Trophoblast cell (in vitro differentiated cells and primary cell): ENCODE measurements at regions not wholly inside any gene's neighbourhood (a gene's known extent, or its start where the extent isn't known, plus 50 kb on each side); places are given as distances from the start of the nearest gene placed in this dataset.

Experiments used
- DNase-seq, 2 donors: peaks; one replicate each; pipeline ENCODE4 v3.0.0-alpha.2; 2016
- H2AFZ ChIP-seq: 2 replicates; pipeline ENCODE4 v1.6.1; 2013; ENCODE audit warnings: low read length, moderate library complexity, mild to moderate bottlenecking; ENCODE audit not compliant: insufficient read depth, poor library complexity
- H2AK5ac ChIP-seq: 2 replicates; pipeline ENCODE4 v1.6.1; 2013; ENCODE audit warnings: mild to moderate bottlenecking, low read length
- H2BK120ac ChIP-seq: 2 replicates; pipeline ENCODE4 v1.6.1; 2013; ENCODE audit warnings: low read length, mild to moderate bottlenecking, moderate library complexity; ENCODE audit not compliant: insufficient read depth, poor library complexity
- H2BK12ac ChIP-seq: 2 replicates; pipeline ENCODE4 v1.6.1; 2013; ENCODE audit warnings: mild to moderate bottlenecking, low read length, moderate library complexity
- H2BK5ac ChIP-seq: 2 replicates; pipeline ENCODE4 v1.6.1; 2013; ENCODE audit warnings: low read length, low read depth, moderate library complexity, mild to moderate bottlenecking; ENCODE audit not compliant: poor library complexity
- H3K14ac ChIP-seq: 2 replicates; pipeline ENCODE4 v1.6.1; 2013; ENCODE audit warnings: mild to moderate bottlenecking, low read length
- H3K18ac ChIP-seq: 2 replicates; pipeline ENCODE4 v1.6.1; 2013; ENCODE audit warnings: mild to moderate bottlenecking, low read length
- H3K23ac ChIP-seq: 2 replicates; pipeline ENCODE4 v1.6.1; 2013; ENCODE audit warnings: low read length
- H3K27ac ChIP-seq: 2 replicates; pipeline ENCODE4 v1.5.1; 2013; ENCODE audit warnings: low read depth, mild to moderate bottlenecking, inconsistent platforms, low read length, moderate library complexity
- H3K27me3 ChIP-seq: 2 replicates; pipeline ENCODE4 v1.6.1; 2013; ENCODE audit warnings: inconsistent platforms, mild to moderate bottlenecking, low read length, moderate library complexity; ENCODE audit not compliant: insufficient read depth
- H3K36me3 ChIP-seq, 2 experiments: 1 replicate in 1 of 2; 2 replicates in 1 of 2; pipeline ENCODE4 v1.6.1; 2013; ENCODE audit warnings: low read length in 2 of 2, mild to moderate bottlenecking in 2 of 2, moderate library complexity in 1 of 2; ENCODE audit not compliant: insufficient read depth in 2 of 2, control insufficient read depth in 1 of 2
- H3K4ac ChIP-seq: 2 replicates; pipeline ENCODE4 v1.6.1; 2013; ENCODE audit warnings: low read depth, mild to moderate bottlenecking, low read length, moderate library complexity
- H3K4me1 ChIP-seq, 2 experiments: 1 replicate in 1 of 2; 2 replicates in 1 of 2; pipeline ENCODE4 v1.6.1; 2013; ENCODE audit warnings: low read length in 2 of 2, mild to moderate bottlenecking in 2 of 2, moderate library complexity in 1 of 2; ENCODE audit not compliant: insufficient read depth in 2 of 2, control insufficient read depth in 1 of 2
- H3K4me2 ChIP-seq: 2 replicates; pipeline ENCODE4 v1.6.1; 2013; ENCODE audit warnings: inconsistent platforms, mild to moderate bottlenecking, low read length, moderate library complexity
- H3K4me3 ChIP-seq: 2 replicates; pipeline ENCODE4 v1.5.1; 2013; ENCODE audit warnings: mild to moderate bottlenecking, low read depth, low read length, inconsistent platforms
- H3K79me1 ChIP-seq: one replicate; pipeline ENCODE4 v1.6.1; 2013; ENCODE audit warnings: low read length
- H3K79me2 ChIP-seq: 2 replicates; pipeline ENCODE4 v1.6.1; 2013; ENCODE audit warnings: low read length, mild to moderate bottlenecking; ENCODE audit not compliant: control insufficient read depth, insufficient read depth, poor library complexity
- H3K9ac ChIP-seq: 2 replicates; pipeline ENCODE4 v1.6.1; 2013; ENCODE audit warnings: mild to moderate bottlenecking, low read length
- H3K9me3 ChIP-seq: 2 replicates; pipeline ENCODE4 v1.6.1; 2013; ENCODE audit warnings: low read depth, mild to moderate bottlenecking, control low read depth, inconsistent platforms, low read length; ENCODE audit not compliant: insufficient read depth
- H4K12ac ChIP-seq: 2 replicates; pipeline ENCODE4 v1.6.1; 2013; ENCODE audit warnings: low read depth, mild to moderate bottlenecking, low read length, moderate library complexity
- H4K8ac ChIP-seq: 2 replicates; pipeline ENCODE4 v1.6.1; 2013; ENCODE audit warnings: low read depth, mild to moderate bottlenecking, low read length, moderate library complexity
- H4K91ac ChIP-seq: one replicate; pipeline ENCODE4 v1.6.1; 2013; ENCODE audit warnings: low read depth, mild to moderate bottlenecking, low read length, moderate library complexity
- WGBS: extraction: QIAGEN DNeasy Blood & Tissue Kit; methylation state at CpG from one replicate; pipeline ENCODE4 v1.1.7; 2013; ENCODE audit warnings: missing lambda C conversion rate; ENCODE audit not compliant: insufficient read length, insufficient coverage; ENCODE audit errors: extremely low coverage; 5-methylcytosine and 5-hydroxymethylcytosine counted together

GRCh38 chr5:57822651-57823050 lies 340.0 kb upstream of the ACTBL2 start:
- Histone ChIP-seq H3K18ac (no peak overlapping the region), H2AFZ (no peak overlapping the region), H2AK5ac (no peak overlapping the region), H4K12ac (no peak overlapping the region), H2BK12ac (peak overlapping the region; percentile 21), H3K14ac (no peak overlapping the region), H3K79me2 (no peaks in the 10 kb centered on the region), H3K79me1 (no peaks in the 10 kb centered on the region), H3K4ac (no peak overlapping the region), H3K9me3 (no peaks in the 10 kb centered on the region), H3K36me3 (no peaks in the 10 kb centered on the region), H3K4me1 (no peaks in the 10 kb centered on the region), H3K9ac (no peak overlapping the region), H3K23ac (no peak overlapping the region), H2BK120ac (no peak overlapping the region), H3K27ac (no peak overlapping the region), H3K4me2 (no peak overlapping the region), H4K8ac (no peak overlapping the region), H3K27me3 (no peaks in the 10 kb centered on the region), H4K91ac (no peak overlapping the region), H2BK5ac (no peak overlapping the region), H3K4me3 (no peak overlapping the region)
- no peak for DNase-seq
- 100% methylated on average over 1 of the region's 5 CpGs for WGBS

DNA sequence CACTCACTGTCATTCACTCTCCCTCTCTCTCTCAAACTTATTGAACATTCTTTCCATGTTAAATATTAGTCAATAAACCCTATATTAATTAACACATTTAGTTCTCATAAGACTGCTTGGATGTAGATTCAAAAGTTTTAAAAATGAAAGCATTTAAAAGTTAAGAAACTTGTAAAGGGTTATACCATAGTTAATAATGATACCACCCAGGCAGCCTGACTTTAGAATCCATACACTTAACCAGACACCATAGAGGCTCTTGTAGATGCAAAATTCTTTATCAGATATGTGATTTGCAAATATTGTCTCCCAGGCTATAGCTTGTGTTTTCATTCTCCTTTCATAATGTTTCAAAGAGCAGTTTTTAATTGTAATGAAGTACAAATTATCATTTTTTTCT lies 335.8 kb upstream of the ACTBL2 start:
- Histone ChIP-seq H2AFZ (no peak overlapping the region), H3K79me1 (no peaks in the 10 kb centered on the region), H3K4me1 (peaks cover 0 to 1% of the 10 kb centered on the region in 2 experiments), H4K8ac (no peak overlapping the region), H3K4me3 (no peak overlapping the region), H3K4ac (no peak overlapping the region), H3K27ac (no peak overlapping the region), H4K91ac (no peak overlapping the region), H3K27me3 (no peaks in the 10 kb centered on the region), H3K4me2 (no peak overlapping the region), H3K9me3 (no peaks in the 10 kb centered on the region), H3K79me2 (no peaks in the 10 kb centered on the region), H3K36me3 (no peaks in the 10 kb centered on the region), H2AK5ac (no peak overlapping the region), H3K18ac (no peak overlapping the region), H3K14ac (no peak overlapping the region), H2BK5ac (no peak overlapping the region), H3K9ac (no peak overlapping the region), H2BK120ac (no peak overlapping the region), H2BK12ac (no peak overlapping the region), H3K23ac (no peak overlapping the region), H4K12ac (no peak overlapping the region)
- DNase-seq, result no peak

DNA sequence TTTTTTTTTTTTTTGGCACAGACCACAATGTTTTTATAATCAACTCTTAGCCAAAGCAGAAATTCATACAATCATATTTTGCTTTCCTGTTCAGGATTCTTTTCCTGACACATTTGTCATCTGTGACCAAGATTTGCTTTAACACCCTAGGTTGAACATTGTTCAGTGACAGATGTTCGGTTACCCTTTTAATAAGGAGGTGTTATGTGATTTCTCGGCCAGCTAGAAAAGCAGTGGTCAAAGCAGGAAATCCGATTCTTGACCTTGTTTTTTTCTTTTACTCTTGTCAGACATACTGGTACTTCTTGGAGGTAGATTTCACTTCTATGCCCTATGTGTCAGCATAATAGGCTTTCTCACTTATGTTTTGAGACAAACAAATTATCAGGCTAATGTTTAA lies 335.3 kb upstream of the ACTBL2 start:
- H2BK12ac ChIP-seq, result no peak overlapping the region
- no peaks in the 10 kb centered on the region for H3K36me3 ChIP-seq
- H3K14ac ChIP-seq, result no peak overlapping the region
- no peak overlapping the region for H3K18ac ChIP-seq
- H4K12ac ChIP-seq, result no peak overlapping the region
- no peak overlapping the region for H2AFZ ChIP-seq
- no peaks in the 10 kb centered on the region for H3K9me3 ChIP-seq
- no peaks in the 10 kb centered on the region for H3K79me2 ChIP-seq
- H3K4me2 ChIP-seq, result no peak overlapping the region
- H2BK120ac ChIP-seq, result no peak overlapping the region
- no peak overlapping the region for H4K91ac ChIP-seq
- H3K4me1 ChIP-seq, result peaks cover 0 to 1% of the 10 kb centered on the region in 2 experiments
- no peak overlapping the region for H3K4ac ChIP-seq
- H4K8ac ChIP-seq, result no peak overlapping the region
- WGBS, result no CpG with 5 or more reads among the region's 3 CpGs
- H3K9ac ChIP-seq, result no peak overlapping the region
- H3K79me1 ChIP-seq, result no peaks in the 10 kb centered on the region
- no peak overlapping the region for H3K4me3 ChIP-seq
- no peak for DNase-seq
- H3K27me3 ChIP-seq, result no peaks in the 10 kb centered on the region
- H2BK5ac ChIP-seq, result no peak overlapping the region
- no peak overlapping the region for H3K27ac ChIP-seq
- no peak overlapping the region for H2AK5ac ChIP-seq
- H3K23ac ChIP-seq, result no peak overlapping the region

DNA sequence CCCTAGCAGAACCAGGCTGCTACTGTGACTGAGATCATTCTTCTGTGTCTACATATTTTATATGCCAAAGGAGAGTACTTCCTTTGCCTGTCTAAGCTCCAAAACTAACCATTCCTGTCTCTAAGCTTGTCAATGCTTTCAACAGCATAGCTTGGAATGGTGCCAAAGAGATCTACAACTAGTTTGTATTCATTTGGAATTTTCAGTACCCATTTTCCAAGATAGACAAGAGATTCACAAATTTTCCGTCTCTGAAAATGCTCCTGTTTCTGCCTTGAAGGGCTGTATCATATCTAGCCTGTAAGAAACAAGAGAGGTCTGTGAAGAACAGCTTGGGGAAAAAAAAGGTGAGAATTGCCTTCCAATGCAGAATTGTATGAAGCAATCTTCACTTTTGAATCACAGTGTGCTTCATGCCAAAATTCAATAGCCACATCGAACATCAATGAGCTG lies 334.4 kb upstream of the ACTBL2 start:
- Histone ChIP-seq H3K27me3 (no peaks in the 10 kb centered on the region), H3K4ac (no peak overlapping the region), H2AFZ (no peak overlapping the region), H2AK5ac (no peak overlapping the region), H4K12ac (no peak overlapping the region), H3K18ac (no peak overlapping the region), H3K23ac (no peak overlapping the region), H2BK5ac (no peak overlapping the region), H3K9me3 (no peaks in the 10 kb centered on the region), H3K4me1 (peaks cover 0 to 1% of the 10 kb centered on the region in 2 experiments), H3K79me1 (no peaks in the 10 kb centered on the region), H2BK120ac (no peak overlapping the region), H3K79me2 (no peaks in the 10 kb centered on the region), H3K14ac (no peak overlapping the region), H3K36me3 (no peaks in the 10 kb centered on the region), H3K9ac (no peak overlapping the region), H3K4me3 (no peak overlapping the region), H3K27ac (peak overlapping the region; percentile 14), H2BK12ac (no peak overlapping the region), H4K8ac (no peak overlapping the region), H4K91ac (no peak overlapping the region), H3K4me2 (no peak overlapping the region)
- DNase-seq, result no peak
- no CpG with 5 or more reads among the region's 2 CpGs for WGBS
